ENCODE measurements at regions not wholly inside any gene's neighbourhood (a gene's known extent, or its start where the extent isn't known, plus 50 kb on each side); places are given as distances from the start of the nearest gene placed in this dataset.
"Not testable (repeated sequence)": the region's sequence is repeated elsewhere in the genome, so short reads cannot be mapped to it uniquely, and the experiment has no call there.

DNA sequence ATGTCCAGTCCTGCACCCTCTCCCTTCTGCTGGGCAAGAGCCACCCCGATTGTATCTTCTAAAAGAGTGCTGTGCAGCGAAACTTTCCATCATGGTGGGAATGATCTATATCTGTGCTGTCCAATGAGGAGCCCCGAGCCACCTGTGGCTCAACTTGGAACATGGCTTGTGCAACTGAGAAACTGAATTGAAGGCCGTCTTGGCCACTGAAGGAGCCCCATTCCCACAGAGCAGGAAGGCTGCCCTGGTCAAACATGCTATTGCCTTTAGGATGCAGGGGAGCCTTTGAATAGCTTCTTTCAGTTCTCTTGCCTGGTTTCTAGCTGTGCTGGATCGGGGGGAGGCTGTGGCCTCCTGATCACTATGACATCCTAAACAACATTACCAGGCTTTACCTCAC lies 427.6 kb downstream of the SETD4 start:
- no peak for DNase-seq

DNA sequence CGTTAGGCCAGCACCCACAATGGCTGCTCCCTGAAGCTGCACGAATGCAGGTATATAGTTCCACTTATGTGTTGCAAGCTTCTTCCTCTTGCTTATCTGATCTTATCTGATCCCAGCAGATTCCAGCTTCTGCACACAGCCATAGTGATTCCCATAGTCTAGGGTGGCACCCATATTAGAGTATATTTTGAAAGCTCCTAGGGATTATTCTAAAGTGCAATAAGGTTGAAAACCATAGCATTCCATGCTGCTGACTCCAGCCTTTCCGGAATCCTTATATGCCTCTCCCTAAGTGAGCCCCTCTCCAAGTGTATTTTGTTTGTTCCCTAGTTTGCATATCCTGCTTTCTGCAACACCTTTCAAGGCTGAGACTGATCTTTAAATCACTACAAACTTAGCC lies 432.0 kb downstream of the SETD4 start:
- DNase-seq, result peak; percentile 43

GRCh38 chr21:35627462-35627861 lies 432.9 kb downstream of the SETD4 start:
- DNase-seq, result no peak

- DNase-seq, result no peak
Observed at GRCh38 chr21:35625576-35625975, 434.8 kb downstream of the SETD4 start.

- no peak for DNase-seq
Observed at GRCh38 chr21:35624901-35625300, 435.4 kb downstream of the SETD4 start.

DNA sequence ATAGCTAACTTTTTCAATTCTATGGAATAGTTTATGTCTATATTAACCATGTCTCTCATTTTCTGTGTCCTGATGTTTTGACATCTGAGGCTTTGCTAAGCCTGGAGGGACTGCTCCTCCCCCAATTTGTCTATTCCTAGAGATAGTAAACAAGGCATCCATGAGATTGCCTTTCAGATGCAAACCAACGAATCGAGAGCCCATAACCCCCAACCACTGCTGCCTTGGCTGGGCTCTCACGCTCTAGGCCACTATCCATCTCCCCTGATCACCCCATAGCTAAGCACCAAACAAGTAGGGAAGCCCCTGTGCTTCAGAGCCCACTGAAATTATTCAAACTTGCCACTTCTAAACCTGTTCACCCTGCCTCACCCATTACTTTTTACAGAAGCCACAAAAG lies 437.7 kb downstream of the SETD4 start:
- DNase-seq, result no peak

DNA sequence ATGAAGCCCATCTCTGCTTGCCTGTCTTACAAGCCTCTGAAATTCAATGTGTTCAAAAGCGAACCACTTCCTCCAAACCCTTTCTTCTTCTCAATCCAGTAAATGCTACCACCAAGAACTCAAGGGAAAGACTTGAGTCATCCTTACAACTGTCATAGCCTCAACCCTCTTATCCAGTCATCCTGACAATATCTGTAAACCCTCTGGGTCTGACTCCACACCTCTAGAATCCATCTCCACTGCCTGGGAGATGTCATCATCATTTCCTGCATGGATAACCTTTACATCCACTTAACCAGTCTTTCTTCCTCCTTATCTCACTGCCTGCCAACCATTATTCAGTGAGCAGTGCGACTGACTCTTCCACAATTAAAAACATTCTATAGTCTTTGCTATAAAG lies 441.1 kb downstream of the SETD4 start:
- DNase-seq, result peak; percentile 84

DNA sequence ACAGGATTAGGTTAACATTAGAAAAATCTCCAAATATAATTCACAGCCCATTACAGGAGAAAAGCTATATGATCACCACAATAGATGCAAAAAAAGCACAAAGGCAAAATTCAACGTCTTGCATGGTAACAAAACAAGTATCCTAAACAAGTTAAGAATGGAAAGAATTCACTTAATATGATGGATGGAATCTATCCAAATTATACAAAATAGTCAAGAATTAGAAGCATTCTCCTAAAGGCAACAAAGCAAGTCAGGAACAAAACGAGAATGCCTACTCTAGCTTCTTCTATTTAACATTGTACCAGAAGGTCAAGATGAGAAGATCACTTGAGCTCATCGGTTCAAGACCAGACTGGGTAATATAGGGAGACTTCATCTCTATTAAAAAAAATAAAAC lies 442.8 kb downstream of the SETD4 start:
- DNase-seq, result no peak

- peak; percentile 74 for DNase-seq
Observed at GRCh38 chr21:35616090-35616489, 444.2 kb downstream of the SETD4 start.

DNA sequence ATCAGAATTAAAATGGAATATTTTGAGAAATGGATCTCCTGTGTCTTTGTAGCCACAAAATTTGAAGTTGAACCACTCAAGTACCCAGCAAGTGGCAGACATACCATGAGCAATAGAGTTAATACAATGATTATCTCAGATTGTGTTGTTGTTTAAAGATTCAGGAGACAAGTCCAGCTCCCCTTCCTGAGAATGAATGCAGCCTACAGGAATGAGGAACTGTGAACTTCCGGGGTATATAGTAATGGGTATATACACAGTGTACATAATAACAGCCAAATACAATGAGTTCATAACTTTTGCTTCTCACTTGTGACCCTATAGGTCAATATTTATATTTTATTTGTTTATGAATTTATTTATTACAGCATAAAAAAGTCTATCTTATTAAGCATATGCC lies 445.0 kb downstream of the SETD4 start:
- DNase-seq, result no peak

DNA sequence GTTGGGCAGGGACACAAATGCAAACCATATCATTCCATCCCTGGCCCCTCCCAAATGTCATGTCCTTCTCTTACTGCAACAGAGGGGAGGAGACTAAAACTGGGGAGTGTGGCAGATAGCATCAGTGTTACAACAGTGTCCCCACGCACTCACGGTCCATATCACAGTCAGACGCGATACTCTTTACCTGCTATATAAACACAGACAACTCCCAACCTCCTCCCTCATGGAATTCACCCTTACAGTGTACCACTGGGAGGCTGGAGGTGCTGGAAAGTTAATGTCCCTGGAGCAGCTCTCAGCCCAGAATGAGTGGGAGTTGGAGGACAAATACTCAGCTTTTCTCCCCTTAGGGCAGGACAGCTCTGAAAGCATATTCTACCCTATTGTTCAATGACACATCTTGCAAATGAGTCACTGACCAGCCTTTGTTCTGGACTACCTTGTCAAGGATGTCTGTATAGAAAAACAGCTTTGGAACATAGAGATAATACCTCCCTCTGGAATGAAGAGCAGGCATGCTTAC lies 445.9 kb downstream of the SETD4 start:
- DNase-seq, result peak; percentile 50

GRCh38 chr21:35611708-35612132 lies 448.6 kb downstream of the SETD4 start:
- peak; percentile 78 for DNase-seq

DNA sequence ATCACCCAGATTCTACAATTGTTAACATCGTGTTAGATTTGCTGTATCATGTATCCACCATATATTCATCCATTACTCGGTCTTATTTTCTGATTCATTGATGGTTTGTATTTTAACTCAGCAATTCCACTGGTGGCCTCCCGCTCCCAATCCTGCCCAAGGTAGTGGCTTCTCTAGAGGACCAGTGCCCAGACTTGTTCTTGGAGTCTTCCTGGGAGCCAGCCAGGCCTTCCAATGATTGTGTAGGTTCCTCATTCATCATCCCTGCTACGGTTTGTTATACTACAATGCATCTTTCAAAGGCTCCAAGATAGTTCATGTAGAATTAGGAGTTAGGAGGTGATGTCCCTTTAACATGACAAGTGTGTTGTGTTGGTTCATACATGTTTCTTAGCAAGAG lies 451.1 kb downstream of the SETD4 start:
- no peak for DNase-seq

GRCh38 chr21:35607406-35607805 lies 452.9 kb downstream of the SETD4 start:
- DNase-seq, result no peak

GRCh38 chr21:35606578-35606977 lies 453.7 kb downstream of the SETD4 start:
- DNase-seq, result peak; percentile 24

DNA sequence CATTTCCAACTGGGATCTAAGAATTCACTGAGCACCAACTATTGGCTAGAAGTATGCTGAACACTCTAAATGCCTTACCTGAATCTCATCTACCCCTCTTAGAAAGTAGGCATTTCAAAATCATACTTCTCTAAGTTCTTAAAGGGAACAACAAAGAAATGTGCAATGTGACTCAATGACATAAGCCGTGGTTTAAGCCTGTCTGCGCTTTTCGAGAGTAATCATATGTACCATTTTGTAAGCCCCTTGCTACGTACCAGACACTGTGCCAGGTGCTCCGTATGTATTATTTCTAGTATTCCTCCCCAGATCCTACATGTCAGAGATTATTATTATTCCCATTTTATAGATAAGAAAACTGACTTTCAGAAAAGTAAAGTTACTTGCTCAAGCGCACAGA lies 454.2 kb downstream of the SETD4 start:
- DNase-seq, result no peak

GRCh38 chr21:35603494-35603893 lies 456.8 kb downstream of the SETD4 start:
- DNase-seq, result no peak

DNA sequence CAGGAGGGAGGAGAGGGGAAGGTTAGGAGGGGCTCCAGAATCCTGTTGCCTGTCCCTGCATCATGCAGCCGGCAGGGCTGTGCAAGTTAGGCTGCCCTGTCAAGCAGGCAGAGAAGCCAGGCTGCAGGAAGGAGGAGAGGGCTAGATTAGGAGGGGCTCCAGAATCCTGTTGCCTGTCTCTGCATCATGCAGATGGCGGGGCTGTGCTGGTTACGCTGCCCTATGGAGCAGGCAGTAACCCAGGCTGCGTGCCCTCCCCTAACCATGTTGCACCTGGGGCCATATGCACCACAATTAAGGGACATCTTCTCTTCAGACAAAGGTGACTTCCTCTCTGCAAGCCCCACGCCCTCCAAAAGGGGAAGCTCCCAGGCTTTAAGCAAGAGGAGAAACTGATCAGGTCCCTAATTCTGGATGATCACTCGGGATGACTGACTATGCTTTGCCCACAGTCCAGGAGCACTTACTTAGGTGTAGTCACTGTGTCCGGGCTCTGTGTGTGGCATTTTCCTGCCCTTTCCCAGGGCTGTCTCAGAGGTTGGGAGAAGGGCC lies 457.4 kb downstream of the SETD4 start:
- DNase-seq, result no peak

- DNase-seq, result peak; percentile 74
Observed at GRCh38 chr21:35601211-35601610, 459.1 kb downstream of the SETD4 start.

GRCh38 chr21:35599164-35599563 lies 461.2 kb downstream of the SETD4 start:
- DNase-seq, result no peak

- no peak for DNase-seq
Observed at GRCh38 chr21:35597750-35598339, 462.5 kb downstream of the SETD4 start.

DNA sequence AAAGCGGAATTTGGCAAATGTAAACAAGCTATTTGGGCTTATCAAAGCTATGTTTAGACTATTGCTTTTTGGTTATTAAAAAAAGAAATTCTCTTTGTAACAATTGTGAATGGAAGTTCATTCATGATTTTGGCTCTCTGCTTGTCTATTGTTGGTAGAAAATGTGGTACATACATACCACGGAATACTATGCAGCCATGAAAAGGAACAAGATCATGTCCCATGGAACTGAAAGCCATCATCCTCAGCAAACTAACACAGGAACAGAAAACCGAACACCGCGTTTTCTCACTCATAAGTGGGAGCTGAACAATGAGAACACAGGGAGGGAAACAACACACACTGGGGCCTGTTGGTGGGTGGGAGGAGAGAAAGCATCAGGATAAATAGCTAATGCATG lies 465.4 kb downstream of the SETD4 start:
- no peak for DNase-seq

DNA sequence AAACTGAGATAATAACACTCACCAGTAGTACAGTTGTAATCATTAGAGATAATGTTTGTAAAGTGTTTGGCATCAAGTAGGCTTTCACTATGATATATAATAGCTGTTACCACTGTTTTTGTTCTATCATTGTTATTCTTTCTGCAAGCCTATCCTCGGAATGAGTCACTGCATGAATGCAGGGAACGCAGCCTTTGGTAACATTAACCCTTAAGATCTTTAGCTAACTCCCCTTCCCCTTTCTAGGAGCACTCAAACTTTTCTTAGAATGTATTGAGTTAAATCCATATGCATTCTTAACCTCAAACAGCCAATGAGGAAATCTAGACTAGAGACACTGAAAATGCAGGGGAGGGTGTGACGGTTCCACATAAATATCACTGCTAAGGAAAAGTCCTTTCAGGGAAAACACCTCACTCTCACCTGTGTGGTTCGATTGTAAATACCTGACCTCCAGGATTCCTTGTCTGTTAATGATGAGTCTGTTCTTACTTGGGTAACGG lies 467.3 kb downstream of the SETD4 start:
- DNase-seq, result peak; percentile 73

DNA sequence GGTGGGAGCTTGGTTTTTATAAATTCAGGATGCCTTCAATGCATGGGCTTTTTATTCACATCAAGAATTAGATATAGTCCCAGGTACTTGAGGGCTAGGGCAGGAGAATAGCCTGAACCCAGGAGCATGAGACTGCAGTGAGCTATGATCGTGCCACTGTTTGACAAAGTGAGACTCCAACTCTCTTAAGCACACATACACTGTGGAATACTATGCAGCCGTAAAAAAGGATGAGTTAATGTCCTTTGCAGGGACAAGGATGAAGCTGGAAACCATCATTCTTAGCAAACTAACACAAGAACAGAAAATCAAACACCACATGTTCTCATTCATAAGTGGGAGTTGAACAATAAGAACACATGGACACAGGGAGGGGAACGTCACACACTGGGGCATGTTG lies 470.0 kb downstream of the SETD4 start:
- DNase-seq, result not testable (repeated sequence)

- no peak for DNase-seq
Observed at GRCh38 chr21:35587841-35588380, 472.4 kb downstream of the SETD4 start.

All from fibroblast of upper back skin (primary cell).